KMS-11 (cell line): ENCODE measurements at regions not wholly inside any gene's neighbourhood (a gene's known extent, or its start where the extent isn't known, plus 50 kb on each side); places are given as distances from the start of the nearest gene placed in this dataset.

Experiments
- H2AFZ ChIP-seq: fragments of 200-600 bp; sonication (generic); 2 replicates; pipeline ENCODE4 v1.6.1; 2016; ENCODE audit warnings: antibody characterized with exemption, mixed run types, low read depth
- H3K27ac ChIP-seq: fragments of 200-600 bp; sonication (generic); 2 replicates; pipeline ENCODE4 v1.6.1; 2016; ENCODE audit warnings: mild to moderate bottlenecking, mixed run types
- H3K27me3 ChIP-seq: fragments of 200-600 bp; sonication (generic); 2 replicates; pipeline ENCODE4 v1.6.1; 2017; ENCODE audit warnings: mild to moderate bottlenecking, low read depth, mixed run types, moderate library complexity; ENCODE audit not compliant: insufficient read depth
- H3K36me3 ChIP-seq: fragments of 200-600 bp; sonication (generic); 2 replicates; pipeline ENCODE4 v1.6.1; 2017; ENCODE audit warnings: mild to moderate bottlenecking, mixed run types; ENCODE audit not compliant: insufficient read depth
- H3K4me1 ChIP-seq: fragments of 200-600 bp; sonication (generic); 2 replicates; pipeline ENCODE4 v1.6.1; 2016; ENCODE audit warnings: mild to moderate bottlenecking, low read depth, mixed run types; ENCODE audit not compliant: poor library complexity, severe bottlenecking
- H3K4me2 ChIP-seq: fragments of 200-600 bp; sonication (generic); 2 replicates; pipeline ENCODE4 v1.7.0; 2016; ENCODE audit warnings: mild to moderate bottlenecking, mixed run types
- H3K4me3 ChIP-seq: fragments of 200-600 bp; sonication (generic); IDR thresholded peaks from 2 replicates; pipeline ENCODE4 v1.6.1; 2017; ENCODE audit warnings: low read depth, low read length, mixed read lengths; ENCODE audit not compliant: insufficient read depth
- H3K79me2 ChIP-seq: fragments of 200-600 bp; sonication (generic); 2 replicates; pipeline ENCODE4 v1.6.1; 2016; ENCODE audit warnings: low read depth, mixed run types; ENCODE audit not compliant: insufficient read depth
- H3K9ac ChIP-seq: fragments of 200-600 bp; sonication (generic); 2 replicates; pipeline ENCODE4 v1.6.1; 2016; ENCODE audit warnings: mild to moderate bottlenecking, mixed run types
- H4K20me1 ChIP-seq: fragments of 200-600 bp; sonication (generic); 2 replicates; pipeline ENCODE4 v1.6.1; 2016; ENCODE audit warnings: mild to moderate bottlenecking, mixed run types; ENCODE audit not compliant: insufficient read depth
- TF ChIP-seq, protein P1 (sequence below): fragments of 200-600 bp; sonication (generic); conservative IDR thresholded peaks from 2 replicates; pipeline ENCODE4 v1.6.1; 2017; ENCODE audit warnings: low read depth, mild to moderate bottlenecking, antibody characterized with exemption, low read length, moderate library complexity, mixed read lengths

DNA sequence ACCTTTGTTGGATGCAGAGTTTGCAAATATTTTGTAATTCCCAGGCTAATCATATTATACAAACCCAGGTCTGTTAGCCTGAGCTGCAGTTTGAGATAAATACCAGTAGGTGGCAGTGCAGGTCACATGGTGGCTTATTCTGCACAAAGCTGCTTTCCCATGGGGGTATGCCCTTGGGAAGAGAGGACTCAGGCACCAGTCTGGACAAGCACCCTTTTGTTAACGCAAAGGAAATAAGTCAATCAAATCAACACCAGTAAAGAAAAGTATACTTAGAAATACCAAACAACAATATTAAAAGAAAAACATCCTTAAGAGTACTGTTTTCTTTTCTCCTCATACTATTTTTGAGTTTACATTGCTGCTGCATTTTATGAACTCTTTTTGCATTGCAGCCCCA lies 389.0 kb upstream of the ZFP42 start:
- Histone ChIP-seq H3K27ac (no peak overlapping the region), H3K4me1 (no peaks in the 10 kb centered on the region)

DNA sequence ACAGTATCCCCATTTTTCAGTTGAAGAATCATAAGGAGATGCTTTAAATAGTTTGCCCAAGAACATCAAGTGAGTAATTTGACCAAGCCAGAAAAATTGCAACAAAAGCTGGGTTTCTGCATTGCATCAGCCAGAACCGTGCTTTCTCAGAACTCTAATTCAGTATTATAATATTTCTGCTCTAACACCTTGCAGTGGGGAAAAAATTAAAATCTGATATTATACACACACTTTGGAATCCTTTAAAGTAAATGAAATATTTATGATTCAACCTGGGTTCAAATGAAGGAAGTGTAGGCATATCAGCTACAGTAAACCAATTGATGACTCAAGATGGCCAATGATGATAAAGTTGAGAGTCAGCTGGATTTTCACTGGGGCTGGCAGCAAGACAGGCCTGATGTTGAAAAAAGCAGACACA lies 387.6 kb upstream of the ZFP42 start:
- H2AFZ ChIP-seq: no peak overlapping the region
- no peaks in the 10 kb centered on the region for H3K4me1 ChIP-seq
- H3K4me2 ChIP-seq: no peak overlapping the region
- H3K36me3 ChIP-seq: no peaks in the 10 kb centered on the region
- no peak overlapping the region for H3K27ac ChIP-seq
- H3K27me3 ChIP-seq: no peaks in the 10 kb centered on the region
- no peaks in the 10 kb centered on the region for H4K20me1 ChIP-seq
- H3K4me3 ChIP-seq: no peak overlapping the region
- no peaks in the 10 kb centered on the region for H3K79me2 ChIP-seq
- no peak overlapping the region for H3K9ac ChIP-seq
- TF ChIP-seq, protein P1, sequence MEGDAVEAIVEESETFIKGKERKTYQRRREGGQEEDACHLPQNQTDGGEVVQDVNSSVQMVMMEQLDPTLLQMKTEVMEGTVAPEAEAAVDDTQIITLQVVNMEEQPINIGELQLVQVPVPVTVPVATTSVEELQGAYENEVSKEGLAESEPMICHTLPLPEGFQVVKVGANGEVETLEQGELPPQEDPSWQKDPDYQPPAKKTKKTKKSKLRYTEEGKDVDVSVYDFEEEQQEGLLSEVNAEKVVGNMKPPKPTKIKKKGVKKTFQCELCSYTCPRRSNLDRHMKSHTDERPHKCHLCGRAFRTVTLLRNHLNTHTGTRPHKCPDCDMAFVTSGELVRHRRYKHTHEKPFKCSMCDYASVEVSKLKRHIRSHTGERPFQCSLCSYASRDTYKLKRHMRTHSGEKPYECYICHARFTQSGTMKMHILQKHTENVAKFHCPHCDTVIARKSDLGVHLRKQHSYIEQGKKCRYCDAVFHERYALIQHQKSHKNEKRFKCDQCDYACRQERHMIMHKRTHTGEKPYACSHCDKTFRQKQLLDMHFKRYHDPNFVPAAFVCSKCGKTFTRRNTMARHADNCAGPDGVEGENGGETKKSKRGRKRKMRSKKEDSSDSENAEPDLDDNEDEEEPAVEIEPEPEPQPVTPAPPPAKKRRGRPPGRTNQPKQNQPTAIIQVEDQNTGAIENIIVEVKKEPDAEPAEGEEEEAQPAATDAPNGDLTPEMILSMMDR: no peak

More for the DNA sequence above, 389.0 kb upstream of the ZFP42 start:
- no peaks in the 10 kb centered on the region for H3K79me2 ChIP-seq
- no peaks in the 10 kb centered on the region for H3K36me3 ChIP-seq
- no peak overlapping the region for H3K4me2 ChIP-seq
- H4K20me1 ChIP-seq: no peaks in the 10 kb centered on the region
- H3K9ac ChIP-seq: no peak overlapping the region
- no peak overlapping the region for H3K4me3 ChIP-seq
- H3K27me3 ChIP-seq: no peaks in the 10 kb centered on the region
- TF ChIP-seq, protein P1: peak; percentile 97
- no peak overlapping the region for H2AFZ ChIP-seq

DNA sequence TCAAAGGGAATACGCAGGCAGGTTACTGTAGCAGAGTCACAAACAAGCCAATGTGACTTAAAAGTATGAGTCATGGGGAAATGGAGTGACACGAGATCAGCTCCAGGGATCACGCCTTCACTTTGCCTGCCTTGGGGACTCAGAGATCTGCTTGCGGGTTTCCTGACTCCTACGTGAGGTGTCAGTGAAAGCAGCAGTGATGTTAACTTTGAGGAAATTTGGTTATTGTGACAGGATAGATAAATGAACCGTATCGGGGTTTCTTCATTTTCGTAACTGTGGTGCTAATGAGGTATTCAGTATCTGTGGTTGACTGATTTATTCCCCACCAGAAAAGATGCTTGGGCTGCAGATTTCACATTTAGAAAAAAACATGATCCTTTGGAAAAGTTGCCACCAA lies 383.3 kb upstream of the ZFP42 start:
- TF ChIP-seq, protein P1: no peak
- no peak overlapping the region for H2AFZ ChIP-seq
- no peaks in the 10 kb centered on the region for H3K27me3 ChIP-seq
- no peak overlapping the region for H3K4me3 ChIP-seq
- no peaks in the 10 kb centered on the region for H3K36me3 ChIP-seq
- H3K79me2 ChIP-seq: no peaks in the 10 kb centered on the region
- no peaks in the 10 kb centered on the region for H4K20me1 ChIP-seq
- H3K9ac ChIP-seq: no peak overlapping the region
- peaks cover 2% of the 10 kb centered on the region for H3K4me1 ChIP-seq
- no peak overlapping the region for H3K4me2 ChIP-seq
- H3K27ac ChIP-seq: no peak overlapping the region

DNA sequence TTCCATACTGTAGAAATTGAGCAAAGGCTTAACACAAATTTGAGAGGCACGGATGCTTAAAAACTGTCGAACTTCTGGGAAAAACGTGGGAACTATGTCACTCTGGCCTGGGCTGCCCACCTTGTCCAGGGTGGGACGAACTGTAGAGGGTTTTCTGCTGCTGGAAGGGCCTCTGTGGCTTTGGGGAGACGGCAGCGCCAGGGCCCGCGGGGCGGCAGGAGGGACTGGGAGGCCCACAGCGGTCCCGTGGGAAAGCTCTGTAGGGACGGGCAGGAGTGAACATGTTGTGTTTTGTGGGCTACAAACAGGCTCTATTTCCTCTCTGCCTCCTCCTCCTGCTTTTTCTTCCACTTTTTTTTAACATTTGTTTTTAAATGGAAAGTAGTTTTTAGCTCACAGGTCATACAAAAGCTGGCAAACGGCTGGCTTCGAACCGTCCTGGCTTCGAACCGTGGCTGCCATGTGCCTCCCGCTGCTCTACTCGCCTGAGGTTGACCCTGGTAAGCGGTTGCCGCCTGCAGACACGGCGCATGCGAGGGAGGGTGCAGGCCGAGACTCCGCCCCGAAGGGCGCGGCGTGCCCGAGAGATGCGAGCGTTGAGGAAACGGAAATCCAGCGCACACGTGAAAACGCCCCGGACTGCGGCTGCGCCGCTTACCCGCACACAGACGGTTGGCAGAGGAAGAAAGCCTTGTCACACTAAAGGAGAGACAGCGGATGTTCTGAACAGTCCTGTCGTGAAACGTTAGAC lies 382.3 kb upstream of the ZFP42 start:
- H3K27ac ChIP-seq: no peak overlapping the region
- no peaks in the 10 kb centered on the region for H3K27me3 ChIP-seq
- peaks cover 6% of the 10 kb centered on the region for H3K4me1 ChIP-seq
- no peaks in the 10 kb centered on the region for H3K79me2 ChIP-seq
- H3K4me2 ChIP-seq: no peak overlapping the region
- no peak overlapping the region for H2AFZ ChIP-seq
- H4K20me1 ChIP-seq: no peaks in the 10 kb centered on the region
- H3K36me3 ChIP-seq: no peaks in the 10 kb centered on the region
- H3K9ac ChIP-seq: no peak overlapping the region
- TF ChIP-seq, protein P1: no peak
- no peak overlapping the region for H3K4me3 ChIP-seq
